HFF-Myc (cell line): ENCODE measurements at regions not wholly inside any gene's neighbourhood (a gene's known extent, or its start where the extent isn't known, plus 50 kb on each side); places are given as distances from the start of the nearest gene placed in this dataset.

Experiments used
- DNase-seq: peaks from one replicate; pipeline ENCODE4 v3.0.0-alpha.2; 2011; ENCODE audit warnings: low read depth; ENCODE audit errors: extremely low read depth
- H3K4me3 ChIP-seq: replicated peaks from 2 replicates; pipeline ENCODE4 v1.5.1; 2011; ENCODE audit warnings: low read depth, mild to moderate bottlenecking, control low read depth, low read length
- CTCF ChIP-seq: IDR thresholded peaks from 2 replicates; pipeline ENCODE4 v1.5.1; 2012; ENCODE audit warnings: mild to moderate bottlenecking, low read depth, low read length, control low read depth; ENCODE audit errors: missing control alignments

- H3K4me3 ChIP-seq = no peak overlapping the region
- no peak for DNase-seq
Observed at GRCh38 chr4:126779436-126780166, 853.2 kb upstream of the INTU start.

GRCh38 chr4:126783191-126783590, 849.6 kb upstream of the INTU start:
- DNase-seq = no peak
- no peak for TF ChIP-seq CTCF

More at GRCh38 chr4:126779436-126780166, 853.2 kb upstream of the INTU start:
- TF ChIP-seq CTCF = no peak

GRCh38 chr4:126784966-126785580, 847.7 kb upstream of the INTU start:
- no peak for DNase-seq
- no peak for TF ChIP-seq CTCF
- H3K4me3 ChIP-seq = no peak overlapping the region

More at GRCh38 chr4:126783191-126783590, 849.6 kb upstream of the INTU start:
- no peak overlapping the region for H3K4me3 ChIP-seq

- H3K4me3 ChIP-seq = no peak overlapping the region
- no peak for DNase-seq
- no peak for TF ChIP-seq CTCF
Observed at GRCh38 chr4:126790633-126791032, 842.1 kb upstream of the INTU start.

- no peak overlapping the region for H3K4me3 ChIP-seq
- no peak for DNase-seq
- no peak for TF ChIP-seq CTCF
Observed at GRCh38 chr4:126794363-126794762, 838.4 kb upstream of the INTU start.

GRCh38 chr4:126798214-126798613, 834.5 kb upstream of the INTU start:
- DNase-seq = no peak
- no peak for TF ChIP-seq CTCF
- H3K4me3 ChIP-seq = no peak overlapping the region
